MM.1S (cell line): ENCODE measurements at regions not wholly inside any gene's neighbourhood (a gene's known extent, or its start where the extent isn't known, plus 50 kb on each side); places are given as distances from the start of the nearest gene placed in this dataset.

Source experiments
- CTCF ChIP-seq: fragments of 300-600 bp; sonication (generic); IDR thresholded peaks from 2 replicates; pipeline ENCODE4 v1.5.1; 2016; ENCODE audit warnings: antibody characterized with exemption, low read length, mixed read lengths
- EZH2 ChIP-seq: fragments of 300-600 bp; sonication (generic); optimal IDR thresholded peaks from 2 replicates; pipeline ENCODE3; 2017; ENCODE audit warnings: low read depth, mild to moderate bottlenecking, antibody characterized with exemption, low read length, mixed read lengths
- EZH2phosphoT487 ChIP-seq: fragments of 300-600 bp; sonication (generic); IDR thresholded peaks from 2 replicates; pipeline ENCODE4 v1.6.1; 2018; ENCODE audit warnings: antibody characterized with exemption, low read length

- TF ChIP-seq CTCF, result no peak
- TF ChIP-seq EZH2, result no peak
- TF ChIP-seq EZH2phosphoT487, result no peak
These were observed 637.1 kb downstream of the CCSER2 start for GRCh38 chr10:84965468-84965867.
